HG03060 (cell line): ENCODE measurements at regions not wholly inside any gene's neighbourhood (a gene's known extent, or its start where the extent isn't known, plus 50 kb on each side); places are given as distances from the start of the nearest gene placed in this dataset.
"Not testable (repeated sequence)": the region's sequence is repeated elsewhere in the genome, so short reads cannot be mapped to it uniquely, and the experiment has no call there.

ENCODE experiments used
- ATAC-seq: cut with Tn5 transposase; IDR thresholded peaks from one replicate; pipeline ENCODE4 v1.9.1; 2021; ENCODE audit warnings: low read depth, moderate number of reproducible peaks; ENCODE audit not compliant: unreplicated experiment

- no peak for ATAC-seq
These were observed 192.8 kb upstream of the TTC14 start for GRCh38 chr3:180409170-180409569.

DNA sequence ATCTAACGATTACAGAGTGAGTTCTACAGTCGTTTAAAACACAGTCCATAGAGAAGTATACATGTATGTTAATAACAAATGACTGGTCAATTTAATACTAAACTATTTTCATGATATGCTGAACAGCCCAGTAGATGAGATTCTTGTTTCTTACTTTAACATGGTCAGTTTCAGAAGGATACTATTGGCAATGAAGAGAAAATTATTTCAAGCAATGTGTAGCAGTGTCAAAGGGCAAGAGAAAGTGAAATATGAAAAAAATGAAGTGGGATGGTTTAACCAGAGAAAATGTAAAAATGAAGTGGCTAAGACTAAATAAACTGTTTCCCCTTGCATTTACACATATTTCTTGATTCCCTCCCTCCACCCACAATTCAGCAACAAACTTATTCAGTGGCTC lies 192.1 kb upstream of the TTC14 start:
- no peak for ATAC-seq

GRCh38 chr3:180414157-180414556 lies 187.8 kb upstream of the TTC14 start:
- no peak for ATAC-seq

GRCh38 chr3:180416111-180416594 lies 185.8 kb upstream of the TTC14 start:
- no peak for ATAC-seq

DNA sequence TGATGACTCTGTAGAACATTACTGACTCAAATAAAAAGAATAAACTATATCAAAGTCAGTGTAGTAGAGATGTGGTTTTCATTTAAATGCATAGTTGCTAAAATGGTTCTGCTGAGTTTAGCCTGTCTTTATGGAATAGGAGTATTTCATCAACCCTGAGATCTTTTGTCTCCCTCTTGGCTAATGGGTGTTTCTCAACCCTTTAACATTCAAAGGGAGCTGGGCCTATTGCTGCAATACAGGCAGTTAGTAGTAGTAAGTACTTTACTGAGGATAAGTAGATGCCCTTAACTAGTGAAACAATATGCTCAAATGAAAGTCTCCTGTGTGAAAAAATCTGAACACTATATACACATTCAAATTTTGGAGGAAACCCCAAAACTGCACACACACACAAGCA lies 184.7 kb upstream of the TTC14 start:
- ATAC-seq = no peak

DNA sequence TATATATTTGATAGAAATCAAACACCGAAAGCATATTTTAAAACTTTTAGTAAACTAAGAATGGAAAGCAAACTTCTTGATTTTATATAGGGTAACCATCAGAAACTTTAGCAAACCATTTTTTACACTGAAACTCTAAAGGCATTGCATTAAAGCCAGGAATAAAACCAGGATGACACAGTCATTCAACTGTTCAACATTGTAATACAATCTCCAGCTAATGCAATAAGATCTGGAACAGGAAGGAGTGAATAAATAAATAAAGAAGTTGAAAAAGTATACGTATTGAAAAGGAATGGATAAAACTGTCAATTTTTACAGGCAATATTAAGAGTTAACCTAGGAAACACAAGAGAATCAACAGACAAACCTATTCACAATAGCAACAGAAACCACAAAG lies 181.9 kb upstream of the TTC14 start:
- no peak for ATAC-seq

GRCh38 chr3:180420804-180421203 lies 181.2 kb upstream of the TTC14 start:
- no peak for ATAC-seq

- ATAC-seq = no peak
These were observed 180.7 kb upstream of the TTC14 start for GRCh38 chr3:180421221-180421620.

GRCh38 chr3:180421721-180422120 lies 180.2 kb upstream of the TTC14 start:
- ATAC-seq = no peak

DNA sequence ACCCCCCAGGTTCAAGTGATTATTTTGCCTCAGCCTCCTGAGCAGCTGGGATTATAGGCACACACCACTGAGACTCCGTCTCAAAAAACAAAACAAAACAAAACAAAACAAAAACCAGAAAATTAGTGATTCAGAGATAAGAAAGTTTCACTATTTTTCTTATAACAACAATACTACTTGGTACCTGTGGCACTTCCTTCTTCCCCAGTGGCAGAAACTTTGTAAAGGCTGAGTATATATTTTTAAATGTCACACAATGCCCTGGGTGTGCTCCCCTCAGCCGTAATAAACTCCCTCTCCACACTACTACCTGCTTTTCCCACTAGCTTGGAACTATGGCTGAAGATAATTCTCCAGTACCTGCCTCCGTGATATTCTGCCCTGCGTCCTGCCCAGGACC lies 177.7 kb upstream of the TTC14 start:
- ATAC-seq = not testable (repeated sequence)

DNA sequence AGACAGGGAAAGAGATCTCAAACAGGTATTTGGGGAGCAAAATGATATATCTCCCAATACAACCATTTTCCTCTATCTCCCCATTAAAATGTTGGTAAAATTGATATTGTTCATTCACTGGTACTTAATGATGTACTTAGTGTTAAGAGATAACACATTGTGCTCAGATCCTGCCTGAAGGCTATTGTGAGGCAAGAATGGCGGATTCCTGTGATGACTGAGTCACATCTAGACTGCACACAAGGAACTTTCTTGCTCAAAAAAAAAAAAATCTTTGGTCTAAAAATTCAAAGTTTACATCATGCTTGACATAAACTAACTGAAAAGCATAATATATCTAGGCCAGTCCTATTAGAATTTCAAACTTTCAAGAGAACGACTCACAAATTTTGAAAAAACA lies 171.1 kb upstream of the TTC14 start:
- no peak for ATAC-seq

- ATAC-seq = no peak
These were observed 168.8 kb upstream of the TTC14 start for GRCh38 chr3:180433152-180433551.

- ATAC-seq = no peak
These were observed 154.8 kb upstream of the TTC14 start for GRCh38 chr3:180447136-180447535.

DNA sequence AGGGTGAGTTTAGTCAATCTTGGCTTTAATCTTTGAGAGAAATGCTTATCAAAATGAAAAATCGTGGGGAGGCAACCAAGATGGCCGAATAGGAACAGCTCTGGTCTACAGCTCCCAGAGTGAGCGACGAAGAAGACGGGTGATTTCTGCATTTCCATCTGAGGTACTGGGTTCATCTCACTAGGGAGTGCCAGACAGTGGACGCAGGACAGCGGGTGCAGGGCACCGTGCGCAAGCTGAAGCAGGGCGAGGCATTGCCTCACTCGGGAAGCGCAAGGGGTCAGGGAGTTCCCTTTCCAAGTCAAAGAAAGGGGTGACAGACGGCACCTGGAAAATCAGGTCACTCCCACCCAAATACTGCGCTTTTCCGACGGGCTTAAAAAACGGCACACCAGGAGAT lies 153.6 kb upstream of the TTC14 start:
- ATAC-seq = not testable (repeated sequence)

DNA sequence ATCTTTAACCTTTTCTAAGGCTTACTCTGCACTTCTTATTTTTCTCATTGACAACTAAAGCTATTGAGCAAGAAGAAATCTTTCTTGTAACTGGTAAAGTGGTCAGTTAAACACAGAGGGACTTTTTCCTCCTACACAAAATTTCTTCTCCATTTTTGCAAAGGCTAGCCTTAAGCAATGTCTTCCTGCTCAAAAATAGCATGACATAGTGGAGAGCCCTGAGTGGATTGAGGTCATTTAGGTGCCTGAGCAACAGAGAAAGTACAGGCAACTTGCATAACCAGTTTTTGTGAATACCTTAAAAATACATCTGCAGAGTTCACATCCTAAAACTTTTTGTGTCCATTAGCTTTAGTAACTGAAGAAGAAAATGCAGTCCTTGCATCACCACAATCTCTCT lies 144.7 kb upstream of the TTC14 start:
- ATAC-seq = no peak

DNA sequence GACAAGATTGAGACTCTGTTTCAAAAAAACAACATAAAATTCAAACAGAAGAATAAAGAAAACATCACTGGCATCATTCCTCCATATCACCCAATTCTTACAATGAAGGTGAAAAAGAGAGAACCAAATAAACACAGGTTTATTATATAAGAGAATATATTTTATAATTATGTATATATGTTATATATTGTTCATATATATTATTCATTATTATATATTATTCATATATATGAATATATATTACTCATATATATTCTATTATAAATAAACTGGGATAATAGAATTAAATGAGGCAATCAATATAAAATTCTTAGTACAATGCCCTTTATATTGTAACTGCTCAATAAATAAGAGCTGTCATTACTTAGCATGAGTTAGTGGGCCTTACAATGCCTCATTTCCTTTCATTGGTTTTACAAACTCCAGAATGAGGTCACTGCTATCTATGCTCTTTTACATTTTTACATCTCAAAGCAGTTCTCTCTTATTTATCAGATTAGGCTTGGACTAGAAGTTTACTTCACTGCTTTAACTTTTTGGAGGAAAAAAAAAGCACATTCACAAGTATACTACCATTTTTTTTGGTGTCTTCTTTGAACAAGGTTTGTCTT lies 135.5 kb upstream of the TTC14 start:
- ATAC-seq = no peak

DNA sequence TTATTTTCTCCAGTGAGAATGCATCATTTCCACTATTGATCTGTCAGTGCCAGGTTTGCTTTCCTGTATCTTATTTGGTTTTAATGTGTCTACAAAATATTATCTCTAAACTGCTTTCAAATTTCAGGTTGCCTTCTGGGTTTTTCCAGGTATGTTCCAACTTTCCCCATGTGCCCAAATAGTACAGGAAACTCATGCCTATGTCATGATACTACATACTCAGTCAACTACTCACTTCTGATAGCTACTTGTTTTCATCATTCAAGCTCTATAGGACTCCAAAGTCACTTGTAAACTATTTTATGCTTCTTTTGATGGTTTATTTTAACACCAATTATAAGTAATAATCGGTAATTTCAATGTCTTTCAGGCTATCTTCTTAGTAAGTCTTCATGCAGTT lies 134.8 kb upstream of the TTC14 start:
- ATAC-seq = no peak

GRCh38 chr3:180469149-180469548 lies 132.8 kb upstream of the TTC14 start:
- no peak for ATAC-seq

GRCh38 chr3:180478695-180479094 lies 123.3 kb upstream of the TTC14 start:
- ATAC-seq = no peak

- no peak for ATAC-seq
These were observed 109.9 kb upstream of the TTC14 start for GRCh38 chr3:180492047-180492446.

DNA sequence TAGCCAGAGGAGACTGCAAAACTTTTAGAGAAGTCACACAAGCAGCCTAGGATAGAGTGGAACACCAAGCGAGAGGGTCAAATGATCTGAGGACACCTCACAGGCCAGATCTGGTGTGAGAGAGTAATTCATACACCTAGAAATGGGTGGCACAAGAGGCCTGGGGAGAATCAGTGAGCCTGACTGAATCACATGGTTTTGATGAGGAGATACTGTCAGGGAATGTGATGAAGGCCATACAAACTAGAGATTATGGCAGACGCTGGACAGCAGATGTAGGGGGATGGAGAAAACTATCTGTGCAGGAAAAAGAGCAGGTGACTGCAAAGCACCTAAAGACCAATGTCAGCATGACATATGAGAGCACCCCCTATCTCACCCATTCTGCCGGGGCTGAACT lies 105.0 kb upstream of the TTC14 start:
- ATAC-seq = no peak

GRCh38 chr3:180516368-180516767 lies 85.6 kb upstream of the TTC14 start:
- no peak for ATAC-seq

GRCh38 chr3:180523040-180523439 lies 78.9 kb upstream of the TTC14 start:
- ATAC-seq = no peak
